Stimulated activated CD4-positive, alpha-beta T cell treated with anti-CD3 and anti-CD28 coated beads, Interleukin-15, amount 100 ng/mL, for 24 hours (primary cell): ENCODE measurements at regions not wholly inside any gene's neighbourhood (a gene's known extent, or its start where the extent isn't known, plus 50 kb on each side); places are given as distances from the start of the nearest gene placed in this dataset.
"Not testable (repeated sequence)": the region's sequence is repeated elsewhere in the genome, so short reads cannot be mapped to it uniquely, and the experiment has no call there.

Experiments
- DNase-seq: peaks from one replicate; pipeline ENCODE4 v3.0.0-alpha.2; 2020

DNA sequence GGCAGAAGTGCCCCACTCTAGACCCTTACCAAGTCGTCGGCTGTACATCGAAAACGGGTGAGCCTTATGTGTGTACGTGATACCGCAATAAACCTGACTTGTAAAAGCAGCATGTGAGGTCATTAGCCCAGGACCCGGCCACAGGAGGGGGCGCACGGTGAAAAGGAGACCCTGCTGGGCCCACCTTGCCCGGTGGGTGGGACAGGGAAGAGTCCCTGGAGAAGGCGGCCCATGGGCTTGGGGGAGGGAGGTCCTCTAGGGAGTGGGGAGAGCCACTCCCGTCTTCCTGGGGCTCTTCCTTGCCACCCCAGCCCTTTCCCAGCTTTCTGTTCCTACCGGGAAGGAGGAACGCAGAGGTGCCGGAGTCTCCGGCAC is 188.8 kb downstream of the NPIPB11 start:
- DNase-seq: not testable (repeated sequence)

DNA sequence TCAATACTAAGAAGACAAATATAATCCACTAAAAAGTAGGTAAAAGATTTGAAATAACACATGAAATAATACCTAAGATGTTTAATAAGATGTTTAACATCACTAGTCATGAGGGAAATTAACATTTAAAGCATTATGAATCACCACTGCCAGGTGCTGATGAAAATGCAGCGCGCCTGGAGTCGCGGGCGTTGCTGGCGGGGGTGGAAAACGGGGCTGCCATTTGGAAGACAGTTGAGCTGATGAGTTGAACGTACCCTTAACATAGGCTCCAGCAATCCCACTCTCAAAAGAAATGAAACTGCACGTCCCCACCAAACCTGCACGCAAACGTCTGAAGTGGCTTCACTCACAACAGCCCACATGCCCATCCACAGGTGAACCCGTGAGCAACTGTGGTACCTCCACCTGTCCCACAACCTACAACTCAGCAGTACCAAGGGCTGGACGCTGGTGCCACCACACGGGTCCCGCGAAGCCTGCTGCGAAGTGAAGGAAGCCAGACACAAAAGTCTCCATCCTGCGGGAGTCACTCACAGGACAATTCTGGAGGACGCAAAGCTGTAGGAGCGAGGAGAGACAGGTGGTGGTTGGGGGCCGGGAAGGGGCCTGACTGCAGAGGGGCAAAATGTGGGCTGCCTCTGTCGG is 189.3 kb downstream of the NPIPB11 start:
- not testable (repeated sequence) for DNase-seq

DNA sequence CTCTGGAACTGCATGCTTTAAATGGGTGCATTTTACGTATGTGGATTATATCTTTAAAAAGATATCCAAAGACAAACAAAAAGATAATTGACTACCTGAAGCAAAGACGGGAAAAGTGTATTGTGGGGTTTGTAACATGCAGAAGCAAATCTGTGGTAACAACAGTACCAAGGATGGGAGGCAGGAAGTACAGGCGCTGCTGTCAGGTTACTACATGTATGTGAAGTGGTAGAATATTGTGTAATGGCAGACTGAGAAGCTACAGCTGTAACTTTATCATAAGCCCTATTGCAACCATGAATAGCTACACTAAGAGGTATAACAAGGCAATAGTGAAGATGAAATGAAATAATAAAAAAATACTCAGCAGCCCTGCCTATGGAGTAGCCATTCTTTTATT is 192.7 kb downstream of the NPIPB11 start:
- DNase-seq: not testable (repeated sequence)

DNA sequence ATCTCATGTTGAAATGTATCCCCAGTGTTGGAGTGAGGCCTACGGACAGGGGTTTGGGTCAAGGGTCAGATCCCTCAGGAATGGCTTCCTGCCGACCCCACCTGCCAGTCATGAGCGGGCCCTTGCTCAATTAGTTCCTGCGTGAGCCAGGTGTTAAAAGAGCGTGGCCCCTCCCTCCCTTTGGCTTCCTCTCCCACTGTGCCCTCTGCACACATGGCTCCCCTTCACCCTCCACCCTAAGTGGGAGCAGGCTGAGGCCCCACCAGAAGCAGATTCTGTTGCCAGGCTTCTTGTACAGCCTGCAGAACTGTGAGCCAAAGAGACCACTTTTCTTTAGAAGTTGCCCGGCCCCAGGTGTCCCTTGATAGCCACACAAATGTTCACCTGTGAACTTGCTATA is 193.3 kb downstream of the NPIPB11 start:
- DNase-seq: not testable (repeated sequence)

DNA sequence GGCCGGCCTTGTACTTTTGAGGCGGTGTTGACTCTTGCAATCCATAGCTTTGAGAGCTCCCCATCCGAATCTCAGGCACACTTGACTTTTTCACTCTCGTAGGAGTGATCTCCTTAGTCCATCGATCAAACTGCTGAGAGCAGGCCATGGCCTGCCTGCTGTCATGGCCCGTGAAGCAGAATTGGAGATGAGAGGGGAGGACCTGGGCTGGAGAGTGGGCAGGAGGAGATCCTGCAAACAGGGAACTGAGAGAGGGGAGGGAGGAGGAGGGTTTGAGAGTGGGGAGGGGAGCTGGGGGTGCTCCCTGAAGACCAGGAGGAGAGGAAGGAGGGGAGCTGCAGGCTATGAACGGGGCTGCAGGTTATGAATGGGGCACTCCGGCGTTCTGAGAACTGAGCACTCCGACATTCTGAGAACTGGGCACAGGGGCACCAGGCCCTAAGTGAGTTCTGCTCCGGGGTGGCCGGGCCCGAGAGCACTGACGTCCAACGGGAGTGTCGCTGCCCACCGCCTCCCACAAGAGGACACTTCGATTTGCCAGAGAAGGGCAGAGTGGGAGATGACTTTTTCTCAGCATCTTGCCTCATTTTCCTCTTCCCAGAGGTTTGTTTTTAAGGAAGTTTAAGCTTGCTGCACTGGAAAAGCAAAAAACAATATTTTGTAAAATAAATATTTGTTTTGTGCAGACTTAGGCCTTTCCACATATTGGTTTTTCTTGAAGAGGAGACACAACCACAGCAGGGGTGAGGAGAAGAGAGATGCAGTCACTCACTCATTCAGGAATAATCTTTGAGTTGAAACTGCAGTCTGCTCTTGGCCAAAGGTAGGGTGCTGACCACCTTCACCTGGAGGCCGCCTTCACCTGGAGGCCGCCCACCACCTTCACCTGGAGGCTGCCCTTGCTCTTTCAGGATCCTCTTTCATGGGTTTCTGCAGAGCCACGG is 194.2 kb downstream of the NPIPB11 start:
- DNase-seq: not testable (repeated sequence)

DNA sequence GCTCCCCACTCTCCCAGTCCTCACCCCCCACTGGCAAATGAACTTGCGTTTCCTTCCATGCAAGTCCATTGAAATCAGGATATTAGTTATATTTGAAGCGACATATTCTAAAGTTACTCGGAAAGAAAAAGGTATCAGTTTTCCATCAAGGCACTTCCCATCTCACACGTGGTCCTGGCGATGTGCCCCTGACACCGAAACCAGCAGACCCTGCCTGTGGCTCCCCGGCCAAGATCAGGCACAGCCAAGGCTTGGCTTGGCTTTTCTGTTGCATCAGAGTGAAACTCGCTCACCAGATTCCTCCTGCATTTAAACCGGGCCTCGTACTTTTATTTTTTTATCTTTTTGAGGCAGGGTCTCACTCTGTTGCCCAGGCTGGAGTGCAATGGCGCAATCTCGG is 195.1 kb downstream of the NPIPB11 start:
- DNase-seq: not testable (repeated sequence)

DNA sequence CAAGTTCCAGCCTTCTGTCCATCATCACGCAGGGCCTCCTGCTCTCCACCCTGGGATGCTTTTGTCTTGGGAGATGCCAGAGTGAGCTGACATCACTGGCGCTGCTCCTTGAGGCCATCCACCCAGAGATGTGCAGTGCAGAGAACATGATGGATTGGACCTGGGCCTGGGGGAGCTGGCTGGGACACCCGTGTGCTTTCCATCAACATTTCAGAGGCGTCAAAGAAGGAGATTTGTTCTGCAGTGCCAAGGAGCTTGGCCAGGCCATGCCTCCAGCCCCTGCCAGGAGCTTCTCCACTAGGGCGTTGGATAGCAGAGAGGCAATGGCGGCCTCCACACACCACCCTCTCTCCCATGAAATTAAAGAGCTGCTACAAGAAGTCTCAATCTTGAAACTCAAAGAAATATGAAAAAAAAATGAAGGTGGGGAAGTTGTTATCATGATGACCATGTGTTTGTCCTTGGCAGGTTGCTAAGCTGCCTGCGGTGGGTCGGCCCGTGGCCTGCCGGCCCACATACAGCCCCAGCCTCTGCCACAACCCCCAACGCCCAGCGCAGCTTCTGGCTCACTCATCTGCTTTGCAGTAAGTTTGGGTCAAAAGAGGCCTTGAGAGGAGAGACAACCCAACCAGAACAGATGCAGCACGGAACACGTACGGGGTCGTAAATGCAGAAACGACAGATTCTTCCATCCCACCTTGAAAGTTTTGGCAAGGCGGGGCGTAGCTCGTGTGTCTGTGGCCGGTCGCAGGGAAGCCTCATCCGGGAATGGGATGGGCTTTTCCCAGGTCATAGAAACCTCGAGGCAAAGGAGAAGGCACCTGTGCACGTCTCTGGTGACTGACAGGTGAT is 196.0 kb downstream of the NPIPB11 start:
- DNase-seq: not testable (repeated sequence)

DNA sequence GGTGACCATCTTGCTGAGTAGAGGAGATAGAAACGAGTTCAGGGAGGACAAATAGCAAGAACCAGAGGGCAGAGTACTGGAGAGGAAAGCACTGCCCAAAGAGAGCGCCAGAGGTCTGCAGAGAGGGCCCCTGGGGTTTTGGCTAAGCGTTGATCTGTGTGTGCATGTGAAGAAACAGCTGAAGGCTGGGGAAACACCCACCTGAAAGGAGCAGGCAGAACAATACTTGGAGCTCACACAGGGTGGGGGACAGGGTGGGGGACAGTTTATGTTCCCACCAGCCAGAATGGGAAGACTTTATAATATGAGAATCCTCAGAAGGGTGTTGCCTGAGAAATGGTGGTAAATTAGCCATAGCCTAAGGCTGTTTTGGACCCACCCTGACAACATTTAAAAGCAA is 200.4 kb downstream of the NPIPB11 start:
- not testable (repeated sequence) for DNase-seq

DNA sequence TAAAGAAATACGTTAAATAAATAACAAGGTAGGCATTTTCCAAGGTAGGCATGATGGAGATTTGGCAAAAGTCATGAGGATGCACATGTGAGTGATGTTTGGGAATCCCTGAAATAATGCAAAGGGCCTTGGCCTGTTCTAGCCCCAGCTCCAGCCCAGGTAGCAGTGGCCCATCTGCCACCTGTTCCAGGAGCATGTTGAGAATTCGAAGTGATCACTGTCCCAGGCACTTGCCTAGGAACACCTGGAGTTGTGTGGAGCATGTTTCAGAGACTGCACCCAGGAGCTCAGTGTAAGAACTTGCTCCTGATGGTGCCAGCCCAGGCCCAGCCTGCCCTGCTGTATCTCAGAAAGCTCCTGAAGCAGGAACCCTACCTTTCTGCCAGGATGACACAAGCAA is 201.4 kb downstream of the NPIPB11 start:
- DNase-seq: not testable (repeated sequence)

DNA sequence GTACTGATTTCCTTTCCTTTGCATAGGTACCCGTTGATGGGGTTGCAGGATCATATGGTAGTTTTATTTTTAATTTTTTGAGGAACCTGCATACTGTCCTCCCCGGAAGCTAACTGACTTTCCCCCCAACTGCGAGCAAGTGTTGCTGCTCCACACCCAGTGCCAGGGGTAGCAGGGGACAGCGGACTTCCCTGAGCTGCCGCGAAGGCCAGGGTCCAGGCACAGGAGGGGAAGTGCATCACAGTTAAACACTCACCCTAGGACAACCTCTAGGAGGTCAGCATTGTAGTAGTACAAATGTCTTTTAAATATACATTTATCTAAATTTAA is 201.7 kb downstream of the NPIPB11 start:
- DNase-seq: no peak

DNA sequence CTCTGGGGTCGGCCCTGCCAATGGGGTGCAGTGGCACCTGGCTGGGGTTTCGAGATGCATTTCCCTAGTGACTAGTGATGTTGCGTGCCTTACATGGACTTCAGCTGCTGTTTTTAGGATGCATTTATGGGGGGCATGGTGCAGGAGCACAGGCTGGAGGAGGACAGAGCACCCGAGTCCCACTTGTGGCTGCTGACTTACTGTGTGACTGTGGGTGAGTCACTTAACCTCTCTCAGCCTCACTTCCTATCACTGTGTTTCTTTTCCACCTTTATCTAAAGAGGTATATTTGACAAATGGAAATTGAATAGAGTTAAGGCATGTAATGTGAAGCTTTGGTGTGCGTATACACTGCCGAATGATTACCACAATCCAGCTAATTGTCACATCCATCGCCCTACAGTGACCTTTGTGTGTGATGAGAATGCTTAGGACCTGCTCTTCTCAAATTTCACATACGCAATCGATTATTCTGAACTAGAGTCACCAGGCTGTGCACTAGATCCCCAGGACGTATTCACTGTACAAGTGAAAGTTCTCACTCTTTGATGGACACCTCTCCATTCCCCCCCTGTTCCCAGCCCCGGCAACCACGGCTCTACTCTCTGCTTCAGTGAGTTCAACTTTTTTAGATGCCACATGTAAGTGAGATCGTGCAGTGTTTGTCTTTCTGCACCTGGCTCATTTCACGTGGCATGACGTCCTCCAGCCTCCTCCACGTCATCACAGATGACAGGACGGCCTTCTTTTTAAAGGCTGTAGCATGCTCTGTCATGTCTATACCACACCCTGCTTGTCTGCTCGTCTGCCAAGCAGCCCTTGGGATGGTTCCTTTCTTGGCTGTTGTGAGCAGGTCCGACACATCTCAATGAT is 202.3 kb downstream of the NPIPB11 start:
- DNase-seq: not testable (repeated sequence)

DNA sequence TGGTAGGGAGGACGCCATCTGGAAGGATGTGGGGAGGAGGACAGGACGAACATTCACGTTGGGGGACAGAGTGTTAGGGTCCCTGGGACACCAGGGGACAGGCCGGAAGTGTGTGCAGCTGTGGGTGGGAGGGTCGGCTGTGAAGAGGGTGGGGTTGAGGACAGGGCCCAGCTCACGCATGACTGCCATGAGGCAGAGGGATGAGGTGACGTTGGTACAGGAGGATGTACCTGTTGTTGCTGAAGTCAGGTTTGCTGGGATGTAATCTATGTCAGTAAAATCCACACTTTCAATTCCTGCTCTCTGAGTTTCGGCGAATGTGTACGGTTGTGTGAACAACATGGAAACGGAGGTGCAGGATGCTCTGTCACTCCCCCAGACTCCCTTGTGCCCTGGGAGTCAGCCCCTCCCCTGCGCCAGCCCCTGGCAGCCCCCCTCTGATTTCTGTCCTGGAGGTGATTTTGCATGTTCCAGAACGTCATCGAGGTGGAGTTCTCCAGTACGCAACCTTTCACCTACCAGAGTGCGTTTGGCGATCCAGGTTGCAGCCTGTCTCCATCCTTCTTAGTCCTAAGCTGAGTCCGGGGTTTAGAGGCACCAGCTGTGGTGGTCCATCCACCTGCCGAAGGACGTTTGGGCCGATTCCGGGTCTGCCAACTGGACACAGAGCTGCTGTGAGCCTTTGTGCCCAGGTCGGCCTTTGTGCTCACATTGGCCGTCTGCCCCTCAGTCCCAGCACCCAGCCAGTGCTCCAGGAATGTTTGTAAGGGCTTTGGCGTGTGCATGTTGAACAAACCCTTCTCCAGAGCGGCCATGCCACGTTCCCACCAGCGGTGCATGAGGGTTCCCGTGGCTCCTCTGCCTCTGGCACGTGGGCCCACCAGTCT is 203.2 kb downstream of the NPIPB11 start:
- DNase-seq: not testable (repeated sequence)

DNA sequence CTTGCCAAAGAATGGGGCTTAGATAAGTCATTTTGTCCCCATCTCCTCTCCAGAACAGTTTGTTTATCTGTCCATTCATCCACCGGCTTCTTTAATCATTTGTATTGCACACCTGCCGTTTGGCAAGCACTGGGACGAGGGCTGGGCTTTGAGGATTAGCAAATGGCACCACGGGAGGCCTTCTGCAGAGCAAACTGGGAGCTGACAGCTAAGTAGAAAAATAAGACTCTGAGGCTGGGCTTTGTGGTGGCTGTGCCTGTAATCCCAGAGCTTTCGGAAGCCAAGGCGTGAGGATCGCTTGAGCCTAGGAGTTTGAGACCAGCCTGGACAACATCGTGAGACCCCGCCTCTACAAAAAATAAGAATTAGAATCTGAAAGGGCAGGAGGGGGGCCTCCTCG is 203.9 kb downstream of the NPIPB11 start:
- not testable (repeated sequence) for DNase-seq

DNA sequence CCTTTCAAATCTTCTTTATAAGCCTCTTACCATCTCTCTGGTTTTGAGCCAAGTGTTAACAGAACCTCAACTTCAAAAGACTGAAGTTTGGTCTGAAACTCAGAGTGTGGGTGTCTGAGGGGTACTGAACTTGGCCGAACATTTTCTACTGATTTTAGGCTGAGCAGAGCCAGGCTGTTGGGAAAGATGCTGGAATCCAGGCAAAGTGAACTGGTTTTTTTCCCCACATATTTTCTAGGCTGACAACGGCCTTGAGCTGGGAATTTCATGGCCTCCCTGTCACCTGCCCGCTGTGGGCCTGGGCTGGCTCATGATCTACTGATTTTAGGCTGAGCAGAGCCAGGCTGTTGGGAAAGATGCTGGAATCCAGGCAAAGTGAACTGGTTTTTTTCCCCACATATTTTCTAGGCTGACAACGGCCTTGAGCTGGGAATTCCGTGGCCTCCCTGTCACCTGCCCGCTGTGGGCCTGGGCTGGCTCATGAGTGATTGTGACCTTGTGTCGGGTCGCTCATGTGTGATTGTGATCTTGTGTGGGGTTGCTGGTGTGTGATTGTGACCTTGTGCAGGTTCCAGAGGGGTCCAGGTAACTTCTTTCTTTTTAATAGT is 204.4 kb downstream of the NPIPB11 start:
- DNase-seq: not testable (repeated sequence)

DNA sequence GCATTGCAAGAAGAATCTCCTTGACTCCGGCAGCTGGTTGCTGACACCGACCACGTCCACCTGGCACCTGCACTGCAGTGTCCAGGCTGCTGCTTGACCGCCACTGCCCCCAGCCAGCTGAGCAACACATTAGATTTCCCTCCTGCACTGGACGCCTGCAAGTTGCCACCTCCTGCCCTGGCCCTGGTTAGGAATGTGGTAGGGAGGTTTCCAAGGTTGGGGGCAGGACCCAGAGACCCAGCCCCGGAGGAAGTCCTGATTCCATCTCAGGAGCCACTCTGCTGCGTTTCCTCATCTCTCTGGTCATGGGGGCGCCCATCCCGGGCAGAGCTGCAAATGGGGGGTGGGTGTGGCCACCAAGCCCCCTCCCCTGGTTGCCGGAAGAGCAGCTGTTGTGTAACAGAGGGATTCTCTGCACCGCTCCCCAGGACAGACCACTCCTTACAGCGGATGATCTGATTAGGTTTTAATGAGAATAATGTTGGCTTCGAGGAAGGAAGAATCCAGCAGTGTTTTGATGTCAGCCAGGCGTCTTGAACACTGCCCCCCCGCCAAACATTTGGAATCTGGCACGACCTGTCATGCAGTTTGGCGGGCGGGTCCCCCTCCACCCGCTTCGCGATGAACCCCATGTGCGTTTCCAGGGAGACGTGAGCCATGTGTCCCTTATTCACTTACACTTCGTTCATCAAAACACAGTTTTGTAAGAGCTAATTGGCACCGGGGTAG is 205.1 kb downstream of the NPIPB11 start:
- not testable (repeated sequence) for DNase-seq

DNA sequence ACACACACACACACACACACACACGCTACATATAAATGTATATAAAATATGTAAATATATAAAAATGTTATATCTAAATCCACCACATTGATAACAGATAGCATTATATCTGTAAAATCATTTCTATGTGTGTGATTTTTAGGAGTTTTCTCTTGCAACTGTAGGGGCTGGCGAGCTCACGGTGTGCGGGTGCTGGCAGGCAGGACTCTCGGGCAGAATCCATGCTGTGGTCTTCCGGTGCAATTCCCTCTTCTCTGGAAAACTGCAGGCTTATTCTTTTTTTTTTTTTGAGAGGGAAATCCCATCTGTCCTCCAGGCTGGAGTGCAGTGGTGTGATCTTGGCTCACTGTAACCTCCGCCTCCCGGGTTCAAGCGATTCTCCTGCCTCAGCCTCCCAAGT is 205.8 kb downstream of the NPIPB11 start:
- not testable (repeated sequence) for DNase-seq

DNA sequence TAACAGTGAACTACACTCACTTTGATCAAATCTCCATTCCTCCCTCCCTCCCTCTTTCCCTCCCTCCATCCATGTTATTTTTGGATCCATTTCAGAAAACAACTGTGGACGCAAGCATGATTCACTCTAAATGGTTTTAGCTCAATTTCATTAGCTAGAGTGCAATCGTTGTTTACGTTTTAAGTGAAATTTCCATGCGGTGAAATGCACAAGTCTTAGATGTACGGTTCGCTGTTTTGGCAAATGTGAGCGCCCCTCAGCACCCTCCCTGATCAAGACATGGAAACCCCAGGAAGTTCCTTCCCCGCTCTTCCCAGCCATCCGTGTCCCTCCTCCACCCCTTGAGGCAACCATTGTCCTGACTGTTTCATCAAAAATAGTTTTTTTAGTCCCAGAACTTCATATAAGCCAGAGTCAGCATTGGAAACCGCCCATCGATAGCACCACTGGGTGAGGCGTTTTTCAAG is 206.3 kb downstream of the NPIPB11 start:
- DNase-seq: not testable (repeated sequence)

DNA sequence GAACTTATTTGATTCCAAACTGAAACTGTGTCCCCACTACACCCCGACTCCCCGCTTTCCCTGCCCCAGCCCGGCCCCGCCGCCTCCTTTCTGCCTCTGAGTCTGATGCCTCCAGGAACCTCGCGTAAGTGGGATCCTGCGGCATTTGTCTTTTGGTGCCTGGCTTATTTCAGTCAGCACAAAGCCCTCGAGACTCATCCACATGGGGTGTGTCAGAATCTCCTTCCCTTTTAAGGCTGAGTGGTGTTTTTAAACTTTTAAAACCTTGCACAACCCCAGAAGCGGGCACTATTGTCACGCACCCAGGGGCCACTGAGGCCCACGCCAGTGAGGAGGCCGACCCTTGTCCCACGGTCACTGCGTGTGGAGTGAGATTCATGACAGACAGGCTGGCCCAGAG is 206.9 kb downstream of the NPIPB11 start:
- DNase-seq: not testable (repeated sequence)

DNA sequence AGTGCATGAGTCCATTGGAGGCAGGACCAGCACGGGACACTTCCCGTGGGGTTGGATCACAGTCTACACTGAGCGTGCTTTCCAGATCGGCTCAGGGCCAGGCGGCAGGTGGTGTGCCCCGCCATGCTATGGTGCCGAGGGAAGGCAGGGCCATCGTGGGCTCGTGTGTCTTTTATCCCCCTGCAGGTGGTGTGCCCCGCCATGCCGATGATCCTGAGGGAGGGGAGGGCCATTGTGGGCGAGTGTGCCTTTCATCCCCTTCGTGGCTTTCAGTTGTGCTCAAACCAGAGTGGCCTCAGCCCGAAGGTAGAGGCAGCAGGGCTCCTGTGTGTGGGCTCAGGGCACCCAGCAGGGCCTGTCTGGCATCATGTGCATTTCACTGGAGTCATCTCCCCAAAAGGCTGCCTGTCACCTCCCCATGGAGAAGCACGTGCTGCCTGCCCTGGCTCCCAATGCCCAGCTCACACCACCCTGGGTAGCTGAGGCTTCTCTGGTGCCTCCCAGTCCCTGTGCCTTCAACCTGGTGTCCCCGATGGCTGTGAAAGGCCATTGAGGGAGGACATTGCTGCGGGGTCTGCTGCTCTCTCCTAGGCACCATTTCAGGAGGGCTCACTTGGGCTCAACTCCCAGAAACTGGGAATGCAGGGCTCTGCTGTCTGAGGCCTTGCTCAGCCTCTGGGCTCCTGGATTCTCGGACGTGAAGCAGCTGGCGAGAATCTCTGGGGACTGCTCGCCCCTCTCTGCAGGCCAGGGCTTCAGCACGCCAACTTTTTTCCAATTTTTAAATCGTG is 207.6 kb downstream of the NPIPB11 start:
- DNase-seq: no peak
